Tibial nerve (tissue), 4 donors: ENCODE measurements at regions not wholly inside any gene's neighbourhood (a gene's known extent, or its start where the extent isn't known, plus 50 kb on each side); places are given as distances from the start of the nearest gene placed in this dataset.

Experiments used
- DNase-seq, 2 donors: peaks; one replicate each; pipeline ENCODE4 v3.0.0-alpha.2; 2019; ENCODE audit warnings: low spot score in 2 of 2
- H3K27ac ChIP-seq, 4 donors: fragments of 200-600 bp; sonication (generic) in 3 of 4; one replicate each; pipeline ENCODE4 v1.5.1; 2017 to 2019; ENCODE audit warnings: mild to moderate bottlenecking in 1 of 4
- H3K27me3 ChIP-seq, 2 donors: fragments of 200-600 bp; sonication (generic) in 1 of 2; one replicate each; pipeline versions ENCODE4 v1.5.1 to v1.6.0; 2017 to 2019
- H3K36me3 ChIP-seq, 3 donors: fragments of 200-600 bp; sonication (generic); one replicate each; pipeline ENCODE4 v1.5.1; 2018 to 2019
- H3K4me1 ChIP-seq, 4 donors: fragments of 200-600 bp; sonication (generic) in 3 of 4; one replicate each; pipeline ENCODE4 v1.5.1; 2017 to 2019
- H3K4me3 ChIP-seq, 4 donors: fragments of 200-600 bp; sonication (generic) in 3 of 4; one replicate each; pipeline ENCODE4 v1.5.1; 2017 to 2019; ENCODE audit warnings: mild to moderate bottlenecking in 1 of 4, moderate library complexity in 1 of 4
- H3K9me3 ChIP-seq, 4 donors: fragments of 200-600 bp; sonication (generic) in 3 of 4; one replicate each; pipeline ENCODE4 v1.5.1; 2017 to 2019
- EP300 ChIP-seq, 2 donors: sonication (generic); formaldehyde crosslinking; IDR thresholded peaks; one replicate each; pipeline ENCODE4 v1.6.1; 2017; ENCODE audit warnings: antibody characterized with exemption in 2 of 2, mild to moderate bottlenecking in 1 of 2
- POLR2A ChIP-seq, 2 donors: fragments of 450-650 bp; IDR thresholded peaks; one replicate each; pipeline ENCODE4 v1.6.1; 2017; ENCODE audit warnings: antibody characterized with exemption in 2 of 2, mild to moderate bottlenecking in 2 of 2, moderate library complexity in 2 of 2
- WGBS, 2 donors: methylation state at CpG; one replicate each; pipeline ENCODE4 v1.1.5; 2018; 5-methylcytosine and 5-hydroxymethylcytosine counted together
- TF ChIP-seq, protein P1 (sequence below), 5 experiments: fragments of 200-600 bp in 3 of 5; fragments of 450-650 bp in 2 of 5; sonication (generic) in 3 of 5; IDR thresholded peaks; one replicate each; pipeline ENCODE4 v1.5.1; 2016 to 2019; ENCODE audit warnings: antibody characterized with exemption in 5 of 5, mild to moderate bottlenecking in 3 of 5, moderate library complexity in 2 of 5

GRCh38 chr9:103809745-103810144, 284.4 kb upstream of the SMC2 start:
- Histone ChIP-seq H3K27ac (no peak overlapping the region), H3K9me3 (no peaks in the 10 kb centered on the region), H3K4me3 (no peak overlapping the region), H3K27me3 (no peaks in the 10 kb centered on the region), H3K36me3 (no peaks in the 10 kb centered on the region), H3K4me1 (no peaks in the 10 kb centered on the region)
- WGBS, 2 donors: 31 to 32% methylated on average over 3 of the region's 3 CpGs
- TF ChIP-seq, protein P1, sequence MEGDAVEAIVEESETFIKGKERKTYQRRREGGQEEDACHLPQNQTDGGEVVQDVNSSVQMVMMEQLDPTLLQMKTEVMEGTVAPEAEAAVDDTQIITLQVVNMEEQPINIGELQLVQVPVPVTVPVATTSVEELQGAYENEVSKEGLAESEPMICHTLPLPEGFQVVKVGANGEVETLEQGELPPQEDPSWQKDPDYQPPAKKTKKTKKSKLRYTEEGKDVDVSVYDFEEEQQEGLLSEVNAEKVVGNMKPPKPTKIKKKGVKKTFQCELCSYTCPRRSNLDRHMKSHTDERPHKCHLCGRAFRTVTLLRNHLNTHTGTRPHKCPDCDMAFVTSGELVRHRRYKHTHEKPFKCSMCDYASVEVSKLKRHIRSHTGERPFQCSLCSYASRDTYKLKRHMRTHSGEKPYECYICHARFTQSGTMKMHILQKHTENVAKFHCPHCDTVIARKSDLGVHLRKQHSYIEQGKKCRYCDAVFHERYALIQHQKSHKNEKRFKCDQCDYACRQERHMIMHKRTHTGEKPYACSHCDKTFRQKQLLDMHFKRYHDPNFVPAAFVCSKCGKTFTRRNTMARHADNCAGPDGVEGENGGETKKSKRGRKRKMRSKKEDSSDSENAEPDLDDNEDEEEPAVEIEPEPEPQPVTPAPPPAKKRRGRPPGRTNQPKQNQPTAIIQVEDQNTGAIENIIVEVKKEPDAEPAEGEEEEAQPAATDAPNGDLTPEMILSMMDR (IDR thresholded peaks at IDR 0.05): no peak
- TF ChIP-seq POLR2A (IDR thresholded peaks at IDR 0.05): no peak
- TF ChIP-seq EP300 (IDR thresholded peaks at IDR 0.05): no peak
- DNase-seq: no peak

- Histone ChIP-seq H3K27ac (no peak overlapping the region), H3K27me3 (no peaks in the 10 kb centered on the region), H3K4me1 (no peaks in the 10 kb centered on the region), H3K9me3 (no peaks in the 10 kb centered on the region), H3K36me3 (no peaks in the 10 kb centered on the region), H3K4me3 (no peak overlapping the region)
- no peak for DNase-seq
- TF ChIP-seq EP300 (IDR thresholded peaks at IDR 0.05): no peak
- TF ChIP-seq POLR2A (IDR thresholded peaks at IDR 0.05): no peak
- TF ChIP-seq, protein P1 (IDR thresholded peaks at IDR 0.05): no peak
Observed at GRCh38 chr9:103811462-103811861, 282.6 kb upstream of the SMC2 start.

- TF ChIP-seq, protein P1 (IDR thresholded peaks at IDR 0.05): no peak
- TF ChIP-seq POLR2A (IDR thresholded peaks at IDR 0.05): no peak
- TF ChIP-seq EP300 (IDR thresholded peaks at IDR 0.05): no peak
Observed at GRCh38 chr9:103816146-103816545, 278.0 kb upstream of the SMC2 start.

DNA sequence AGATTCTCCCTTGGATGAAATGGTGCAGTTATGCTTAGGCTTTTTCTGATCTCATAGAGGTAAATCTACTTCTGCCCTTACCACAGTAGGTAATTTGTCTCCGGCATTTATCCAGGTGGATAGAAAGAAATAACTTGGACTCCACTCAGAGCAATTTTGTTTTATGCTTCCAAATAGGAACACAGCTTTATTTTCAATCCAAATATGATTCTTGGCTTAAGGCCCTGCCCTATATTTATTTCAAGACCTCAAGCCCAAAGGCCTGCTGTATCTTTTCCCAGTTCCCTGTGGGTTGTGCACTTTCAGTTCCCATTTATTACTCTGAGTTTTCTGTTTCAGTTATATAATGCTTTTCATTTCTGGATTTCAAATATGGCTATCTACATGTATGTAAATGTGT, 274.2 kb upstream of the SMC2 start:
- H3K9me3 ChIP-seq: no peaks in the 10 kb centered on the region
- WGBS, 2 donors: 52 to 56% methylated on average over 1 of the region's 1 CpG

More at GRCh38 chr9:103816146-103816545, 278.0 kb upstream of the SMC2 start:
- H3K36me3 ChIP-seq: no peaks in the 10 kb centered on the region
- H3K27me3 ChIP-seq: no peaks in the 10 kb centered on the region
- WGBS, 2 donors: 45 to 49% methylated on average over 4 of the region's 4 CpGs
- H3K27ac ChIP-seq: no peak overlapping the region
- no peak for DNase-seq
- H3K9me3 ChIP-seq: no peaks in the 10 kb centered on the region
- no peaks in the 10 kb centered on the region for H3K4me1 ChIP-seq
- H3K4me3 ChIP-seq: no peak overlapping the region

DNA sequence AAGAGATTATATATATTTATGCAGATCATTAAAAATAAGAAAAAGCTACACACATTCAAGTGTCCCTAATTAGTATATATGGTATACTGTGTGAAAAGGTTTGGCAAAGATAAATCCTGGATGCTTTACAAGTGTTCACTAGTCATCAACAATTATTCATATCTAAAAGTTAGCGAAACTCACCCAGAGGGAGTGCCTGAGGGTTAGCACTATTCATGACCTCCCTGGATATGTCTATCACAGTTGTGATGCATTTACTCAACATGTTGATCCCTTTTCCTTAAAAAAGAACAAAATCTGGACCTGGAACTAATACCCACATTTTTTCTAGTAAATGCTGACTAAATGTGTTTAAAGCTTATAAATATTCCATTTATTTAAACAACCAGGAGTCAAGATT, 273.0 kb upstream of the SMC2 start:
- Histone ChIP-seq H3K4me3 (no peak overlapping the region), H3K36me3 (no peaks in the 10 kb centered on the region), H3K9me3 (no peaks in the 10 kb centered on the region), H3K4me1 (no peaks in the 10 kb centered on the region), H3K27ac (no peak overlapping the region), H3K27me3 (no peaks in the 10 kb centered on the region)
- TF ChIP-seq POLR2A (IDR thresholded peaks at IDR 0.05): no peak
- no peak for TF ChIP-seq EP300 (IDR thresholded peaks at IDR 0.05)
- TF ChIP-seq, protein P1 (IDR thresholded peaks at IDR 0.05): no peak
- WGBS, 2 donors: 63 to 80% methylated on average over 1 of the region's 1 CpG
- no peak for DNase-seq

More for the DNA sequence above, 274.2 kb upstream of the SMC2 start:
- no peak overlapping the region for H3K4me3 ChIP-seq
- no peaks in the 10 kb centered on the region for H3K27me3 ChIP-seq
- TF ChIP-seq POLR2A (IDR thresholded peaks at IDR 0.05): no peak
- TF ChIP-seq EP300 (IDR thresholded peaks at IDR 0.05): no peak
- TF ChIP-seq, protein P1 (IDR thresholded peaks at IDR 0.05): no peak
- no peak for DNase-seq
- no peak overlapping the region for H3K27ac ChIP-seq
- H3K36me3 ChIP-seq: no peaks in the 10 kb centered on the region
- H3K4me1 ChIP-seq: no peaks in the 10 kb centered on the region
